H7 (cell line): ENCODE measurements at regions not wholly inside any gene's neighbourhood (a gene's known extent, or its start where the extent isn't known, plus 50 kb on each side); places are given as distances from the start of the nearest gene placed in this dataset.

ENCODE experiments used
- DNase-seq: peaks from one replicate; pipeline ENCODE4 v3.0.0; 2012
- H3K27me3 ChIP-seq: 2 replicates; pipeline ENCODE4 v1.6.0; 2011; ENCODE audit warnings: mild to moderate bottlenecking, low read length; ENCODE audit not compliant: control insufficient read depth, insufficient read depth
- H3K36me3 ChIP-seq: replicated peaks from 2 replicates; pipeline ENCODE4 v1.5.1; 2011; ENCODE audit warnings: low read length; ENCODE audit not compliant: control insufficient read depth, insufficient read depth
- H3K4me3 ChIP-seq: 2 replicates; pipeline ENCODE4 v1.5.1; 2011; ENCODE audit warnings: low read depth, mild to moderate bottlenecking, control low read depth, low read length, moderate library complexity; ENCODE audit not compliant: insufficient read depth

DNA sequence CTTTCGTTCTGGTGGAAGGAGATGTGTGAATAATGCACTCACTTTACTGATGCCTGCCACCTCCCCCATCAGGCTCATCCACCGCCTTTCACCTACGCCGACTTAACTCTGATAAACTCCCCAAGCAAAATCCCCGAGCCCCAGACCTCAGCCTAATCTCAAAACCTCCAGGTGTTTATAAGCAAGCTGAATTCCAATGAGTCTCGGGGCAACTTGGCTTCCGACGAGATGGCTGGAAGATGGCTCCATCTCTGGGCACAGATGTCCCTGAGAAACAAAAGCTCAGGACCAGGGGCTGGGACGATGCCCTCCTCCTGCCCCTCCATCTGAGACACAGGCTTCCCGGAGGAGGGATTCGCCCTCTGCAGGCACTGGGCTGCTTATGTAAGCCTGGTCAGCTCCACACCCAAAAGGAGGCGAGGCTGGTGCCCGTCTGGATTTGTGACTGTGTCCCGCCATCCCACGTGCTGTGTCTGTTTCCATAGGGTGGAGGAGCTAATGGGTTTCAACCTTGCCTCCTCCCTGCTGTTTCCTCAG lies 386.4 kb upstream of the TNRC6C start:
- H3K36me3 ChIP-seq = no peaks in the 10 kb centered on the region
- peaks cover 8% of the 10 kb centered on the region for H3K27me3 ChIP-seq
- DNase-seq = peak; percentile 74
- H3K4me3 ChIP-seq = no peak overlapping the region

DNA sequence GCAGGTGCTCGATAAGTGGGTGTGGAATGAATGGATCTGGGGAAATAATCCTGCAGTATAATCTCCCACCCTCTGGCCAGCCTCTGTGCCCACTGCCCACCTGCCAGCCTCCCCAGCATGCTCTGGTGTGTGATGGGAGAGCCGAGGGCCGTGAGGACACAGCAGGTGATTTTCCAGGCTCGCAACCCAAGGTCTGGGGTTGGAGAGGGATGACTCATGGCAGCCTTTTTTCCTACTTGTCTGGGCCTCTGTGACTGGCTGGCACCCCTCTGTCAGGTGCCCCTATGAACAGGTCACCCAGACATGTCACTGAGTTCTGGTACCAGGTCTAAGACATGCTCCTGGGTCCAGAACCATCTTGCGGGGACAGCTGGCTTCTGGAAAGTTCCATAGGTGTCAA lies 385.7 kb upstream of the TNRC6C start:
- Histone ChIP-seq H3K36me3 (no peaks in the 10 kb centered on the region), H3K27me3 (peaks cover 8% of the 10 kb centered on the region), H3K4me3 (no peak overlapping the region)
- peak; percentile 50 for DNase-seq

DNA sequence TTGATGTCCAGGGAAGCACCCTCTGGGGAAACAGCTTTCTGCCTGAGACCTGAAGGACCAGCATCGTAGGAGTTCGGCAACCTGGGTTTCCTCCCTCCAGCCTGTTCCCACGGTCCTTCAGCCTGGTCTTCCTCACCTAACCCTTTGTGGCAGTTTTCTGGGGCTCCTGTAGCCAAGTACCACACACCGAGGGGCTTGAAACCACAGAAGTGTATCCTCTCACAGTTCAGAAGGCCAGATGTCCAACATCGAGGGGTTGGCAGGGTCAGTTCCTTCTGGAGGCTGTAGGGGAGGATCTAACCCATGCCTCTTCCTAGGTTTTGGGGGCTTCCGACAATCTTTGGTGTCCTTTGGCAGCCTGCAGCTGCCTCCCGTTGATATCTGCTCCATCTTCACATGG lies 381.0 kb upstream of the TNRC6C start:
- no peaks in the 10 kb centered on the region for H3K27me3 ChIP-seq
- no peak overlapping the region for H3K4me3 ChIP-seq
- DNase-seq = no peak
- H3K36me3 ChIP-seq = no peaks in the 10 kb centered on the region

DNA sequence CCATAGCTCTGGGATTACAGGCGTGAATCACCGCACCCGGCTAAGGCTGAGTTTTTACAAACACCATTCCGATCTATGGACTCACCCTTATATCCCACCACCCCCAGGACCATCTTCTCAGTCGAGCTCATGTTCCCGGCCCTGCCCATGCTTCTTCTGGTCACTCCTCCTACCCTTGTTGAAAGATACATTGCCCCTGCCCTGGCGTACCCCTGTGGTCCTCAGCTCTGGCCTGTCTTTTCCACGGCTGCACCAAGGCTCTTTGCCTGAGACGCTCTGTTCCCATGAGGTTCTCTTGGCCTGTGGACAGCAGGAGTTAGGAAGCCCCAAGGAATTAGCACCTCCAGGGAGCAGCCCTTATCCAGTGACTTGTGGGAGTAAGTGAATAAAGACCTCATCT lies 379.4 kb upstream of the TNRC6C start:
- DNase-seq = no peak
- Histone ChIP-seq H3K4me3 (no peak overlapping the region), H3K36me3 (no peaks in the 10 kb centered on the region), H3K27me3 (no peaks in the 10 kb centered on the region)

DNA sequence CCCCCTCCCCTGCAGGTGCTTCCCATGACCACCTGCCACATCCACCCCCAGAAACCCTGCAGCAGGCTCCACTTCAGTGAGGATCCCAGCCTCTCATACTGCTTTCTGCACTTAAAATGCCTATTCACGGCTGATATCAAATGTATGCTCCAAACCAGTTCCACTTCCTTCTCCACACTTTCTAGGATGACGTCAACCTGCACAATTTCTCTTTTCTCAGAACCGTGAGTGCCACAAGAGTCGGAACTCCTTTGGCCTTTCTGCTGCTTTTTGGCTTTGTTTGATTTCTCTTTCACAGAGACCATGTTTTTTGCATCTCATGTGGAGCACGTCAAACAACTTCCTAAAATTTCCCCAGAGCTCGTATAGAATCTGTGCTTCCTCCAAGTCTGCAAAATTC lies 378.8 kb upstream of the TNRC6C start:
- no peak overlapping the region for H3K4me3 ChIP-seq
- H3K36me3 ChIP-seq = no peaks in the 10 kb centered on the region
- no peak for DNase-seq
- no peaks in the 10 kb centered on the region for H3K27me3 ChIP-seq

DNA sequence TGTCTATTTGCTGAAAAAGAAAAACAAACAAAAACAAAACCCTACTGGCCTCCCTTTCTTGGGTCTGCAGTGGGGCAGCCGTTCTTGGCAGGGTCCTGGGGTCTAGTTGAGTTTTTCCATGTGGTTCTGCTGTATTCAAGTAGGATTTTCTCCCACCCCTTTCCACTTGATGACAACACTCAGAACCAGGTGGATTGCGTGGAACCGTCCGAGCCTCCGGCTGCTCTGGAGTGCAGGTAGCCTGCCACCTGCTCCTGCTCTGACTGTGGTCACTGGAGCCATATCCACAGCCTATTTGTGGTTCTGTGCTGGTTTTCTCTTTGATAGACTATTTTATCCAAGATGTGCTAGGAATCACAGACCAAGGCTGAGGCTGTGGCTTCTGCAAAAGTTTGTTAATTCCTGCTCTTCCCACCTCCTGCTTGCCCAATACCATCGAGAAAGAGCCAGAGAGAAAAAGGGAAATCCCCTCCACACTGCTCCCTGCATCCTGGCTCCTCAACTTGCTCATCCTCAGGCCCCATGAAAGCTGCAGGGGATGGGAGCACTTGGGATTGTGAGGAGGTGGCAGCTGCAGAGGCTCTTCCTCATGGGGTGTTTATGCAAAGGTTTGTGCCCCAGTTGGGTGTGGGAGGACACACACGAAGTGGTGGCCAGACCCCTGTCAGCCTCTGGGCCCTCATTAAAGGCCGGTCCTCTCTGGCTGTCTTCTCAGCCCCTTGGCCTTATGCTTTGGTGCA lies 377.8 kb upstream of the TNRC6C start:
- H3K36me3 ChIP-seq = no peaks in the 10 kb centered on the region
- H3K4me3 ChIP-seq = no peak overlapping the region
- no peaks in the 10 kb centered on the region for H3K27me3 ChIP-seq
- no peak for DNase-seq

DNA sequence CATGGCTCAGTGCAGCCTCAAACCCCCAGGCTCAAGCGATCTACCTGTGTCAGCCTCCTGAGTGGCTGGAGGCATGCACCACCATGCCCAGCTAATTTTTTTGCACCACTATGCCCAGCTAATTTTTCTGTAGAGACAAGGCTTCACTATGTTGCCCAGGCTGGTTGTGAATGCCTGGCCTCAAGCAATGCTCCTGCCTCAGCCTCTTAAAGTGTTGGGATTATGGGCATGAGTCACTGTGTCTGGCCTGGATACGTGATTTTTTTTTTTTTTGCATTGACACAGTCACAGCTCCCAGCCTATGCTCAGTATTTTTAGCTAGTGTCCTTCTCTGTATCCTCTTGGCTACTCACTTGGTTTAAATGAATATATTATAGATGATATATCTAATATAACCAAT lies 377.0 kb upstream of the TNRC6C start:
- H3K36me3 ChIP-seq = no peaks in the 10 kb centered on the region
- H3K27me3 ChIP-seq = no peaks in the 10 kb centered on the region
- no peak for DNase-seq

DNA sequence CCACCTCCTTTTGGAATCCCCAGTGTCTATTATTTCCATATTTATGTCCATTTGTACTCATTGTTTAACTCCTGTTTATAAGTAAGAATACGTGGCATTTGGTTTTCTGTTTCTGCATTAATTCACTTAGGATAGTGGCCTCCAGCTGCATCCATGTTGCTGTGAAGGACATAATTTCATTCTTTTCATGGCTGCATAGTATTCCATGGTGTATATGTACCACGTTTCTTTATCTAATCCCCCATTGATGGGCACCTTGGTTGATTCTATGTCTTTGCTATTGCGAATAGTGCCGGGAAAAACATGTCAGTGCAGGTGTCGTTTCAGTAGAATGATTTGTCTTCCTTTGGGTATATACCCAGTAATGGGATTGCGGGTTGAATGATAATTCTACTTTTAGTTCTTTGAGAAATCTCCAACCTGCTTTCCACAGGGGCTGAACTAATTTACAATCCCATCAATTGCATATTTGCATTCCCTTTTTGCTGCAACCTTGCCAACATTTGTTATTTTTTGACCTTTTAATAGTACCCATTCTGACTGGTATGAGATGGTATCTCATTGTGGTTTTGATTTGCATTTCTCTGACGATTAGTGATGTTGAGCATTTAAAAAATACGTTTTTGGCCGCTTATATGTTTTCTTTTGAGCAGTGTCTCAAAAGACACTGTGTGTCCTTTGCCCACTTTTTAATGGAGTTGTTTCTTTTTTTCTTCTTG lies 373.2 kb upstream of the TNRC6C start:
- no peaks in the 10 kb centered on the region for H3K27me3 ChIP-seq
- H3K36me3 ChIP-seq = no peaks in the 10 kb centered on the region
- DNase-seq = no peak
- H3K4me3 ChIP-seq = no peak overlapping the region

More for the DNA sequence above, 377.0 kb upstream of the TNRC6C start:
- no peak overlapping the region for H3K4me3 ChIP-seq

DNA sequence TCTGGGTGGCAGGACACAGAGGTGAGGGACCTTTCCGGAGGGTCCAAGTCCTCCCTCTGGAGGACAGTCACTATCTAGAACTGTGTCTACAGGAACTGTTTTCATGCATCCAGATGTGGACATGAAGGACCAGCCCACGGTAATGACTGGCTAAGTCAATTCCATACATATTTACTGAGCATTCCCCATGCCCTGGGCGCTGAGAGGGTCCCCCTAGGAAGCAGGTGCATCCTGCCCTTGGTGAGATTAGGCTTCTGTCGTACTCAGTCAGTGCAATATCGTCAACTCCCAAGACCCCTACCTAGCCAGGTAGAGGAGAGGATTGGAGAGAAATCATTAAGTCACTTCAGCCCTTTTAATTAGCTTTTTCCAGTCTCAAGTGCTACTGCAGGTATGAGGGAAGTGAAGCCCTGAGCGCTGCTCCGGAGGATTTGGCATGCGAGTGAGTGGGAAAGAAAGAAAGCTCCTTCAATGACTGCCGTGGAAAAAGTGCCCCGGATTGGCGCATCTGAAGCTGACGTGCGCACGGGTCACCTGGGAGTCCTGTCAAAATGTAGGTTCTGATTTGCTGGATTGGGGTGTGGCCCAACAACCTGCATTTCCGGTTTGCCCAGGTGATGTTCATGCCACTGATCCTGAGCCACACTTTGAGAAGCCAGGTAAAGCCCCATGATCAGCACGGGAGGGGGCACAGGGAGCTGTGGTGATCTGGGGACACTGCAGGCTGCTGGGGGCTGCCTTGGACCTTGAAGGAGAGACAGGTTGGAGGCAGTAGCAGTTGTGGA lies 367.4 kb upstream of the TNRC6C start:
- peak; percentile 23 for DNase-seq
- Histone ChIP-seq H3K27me3 (no peaks in the 10 kb centered on the region), H3K4me3 (no peak overlapping the region), H3K36me3 (no peaks in the 10 kb centered on the region)

DNA sequence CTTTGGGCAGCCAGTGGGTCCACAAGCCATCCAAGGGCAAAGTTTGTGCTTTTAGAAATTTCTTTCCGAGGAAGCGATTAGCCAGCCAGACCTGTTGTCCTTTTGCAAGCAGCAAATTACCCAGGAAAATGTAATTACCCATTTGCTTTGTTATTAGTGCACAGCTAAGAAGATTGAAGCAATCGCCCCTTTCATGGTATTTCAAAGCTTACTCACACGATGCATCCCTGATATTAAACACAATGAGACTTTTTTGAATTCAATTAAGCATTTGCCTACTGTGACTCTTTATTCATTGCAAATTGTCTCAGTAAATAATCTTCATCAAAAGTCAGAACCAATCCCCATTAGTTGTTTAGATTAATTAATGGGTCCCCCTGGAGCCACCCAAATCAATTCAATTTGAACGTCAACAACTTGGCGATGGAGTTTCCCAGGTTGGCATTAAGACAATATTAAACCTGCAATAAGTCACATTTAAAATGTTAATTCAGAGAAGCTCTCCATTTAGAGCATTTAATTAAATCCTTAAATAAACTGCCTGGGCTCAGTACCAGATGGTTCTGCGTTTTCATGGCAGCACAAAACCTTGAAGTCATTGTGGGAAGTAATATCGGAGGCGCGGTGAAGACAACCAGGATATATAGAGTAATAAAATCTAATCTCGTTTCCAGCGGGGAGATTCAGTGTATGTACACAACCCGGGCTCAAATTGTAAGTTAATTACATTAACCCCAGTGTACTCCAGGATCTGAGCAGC lies 366.2 kb upstream of the TNRC6C start:
- Histone ChIP-seq H3K4me3 (no peak overlapping the region), H3K27me3 (no peaks in the 10 kb centered on the region), H3K36me3 (no peaks in the 10 kb centered on the region)
- no peak for DNase-seq

DNA sequence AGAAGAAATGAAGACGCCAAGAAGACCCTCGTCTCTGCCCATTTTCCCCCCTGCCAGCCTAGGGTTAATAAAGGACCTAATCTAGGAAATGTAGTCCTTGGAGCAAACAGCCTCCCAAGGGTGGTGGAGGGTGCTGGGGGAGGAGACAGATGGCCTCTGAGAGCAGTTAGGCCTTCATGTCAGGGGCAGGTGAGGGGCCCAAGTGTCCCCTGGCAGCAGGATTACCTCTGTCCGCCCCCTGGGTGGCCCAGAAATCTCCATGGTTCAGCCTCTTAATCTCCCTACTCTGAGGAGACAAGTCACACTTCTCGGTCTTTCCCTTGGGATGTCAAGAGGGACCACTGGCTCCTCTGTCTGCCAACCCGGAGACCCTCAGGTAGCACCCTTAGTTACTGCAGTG lies 365.4 kb upstream of the TNRC6C start:
- H3K4me3 ChIP-seq = no peak overlapping the region
- peak; percentile 11 for DNase-seq
- no peaks in the 10 kb centered on the region for H3K27me3 ChIP-seq
- H3K36me3 ChIP-seq = no peaks in the 10 kb centered on the region

DNA sequence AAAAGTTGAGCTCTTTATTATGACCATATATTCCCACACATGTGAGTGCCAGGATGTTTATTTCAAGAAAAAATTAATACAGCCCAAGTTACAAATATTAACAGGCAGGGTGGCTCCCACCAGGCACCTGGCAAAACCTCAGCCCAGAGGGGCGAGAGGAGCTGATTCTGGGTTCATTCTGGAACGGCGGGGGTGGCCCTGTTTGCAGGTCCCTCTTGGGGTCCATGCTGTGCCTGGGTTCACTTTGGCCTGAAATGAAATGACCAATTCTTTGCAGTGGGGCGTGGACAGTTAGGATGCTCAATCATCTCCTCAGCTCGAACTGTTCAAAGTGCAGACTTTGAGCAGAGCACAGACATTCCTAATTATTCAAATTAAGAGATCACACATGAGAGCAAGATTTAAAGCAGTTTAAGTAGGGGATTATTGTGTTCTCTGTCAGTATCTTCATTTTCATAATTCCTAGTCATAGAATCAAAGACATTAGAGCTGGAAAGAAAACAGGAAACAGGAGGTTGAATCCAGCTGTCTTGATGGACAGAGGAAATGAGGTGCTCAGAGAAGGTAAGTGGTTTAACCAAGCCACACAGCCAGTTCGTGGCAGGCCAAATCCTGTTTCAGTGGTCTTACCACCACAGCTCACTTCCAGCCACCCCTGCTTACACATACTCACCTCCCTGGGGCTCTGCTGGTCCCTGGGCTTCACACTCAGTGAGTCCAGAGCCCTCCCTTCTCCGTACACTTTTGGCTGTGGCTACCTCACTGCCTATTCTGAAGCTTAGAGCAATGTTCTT lies 363.9 kb upstream of the TNRC6C start:
- H3K36me3 ChIP-seq = no peaks in the 10 kb centered on the region
- H3K4me3 ChIP-seq = no peak overlapping the region
- H3K27me3 ChIP-seq = no peaks in the 10 kb centered on the region
- no peak for DNase-seq

DNA sequence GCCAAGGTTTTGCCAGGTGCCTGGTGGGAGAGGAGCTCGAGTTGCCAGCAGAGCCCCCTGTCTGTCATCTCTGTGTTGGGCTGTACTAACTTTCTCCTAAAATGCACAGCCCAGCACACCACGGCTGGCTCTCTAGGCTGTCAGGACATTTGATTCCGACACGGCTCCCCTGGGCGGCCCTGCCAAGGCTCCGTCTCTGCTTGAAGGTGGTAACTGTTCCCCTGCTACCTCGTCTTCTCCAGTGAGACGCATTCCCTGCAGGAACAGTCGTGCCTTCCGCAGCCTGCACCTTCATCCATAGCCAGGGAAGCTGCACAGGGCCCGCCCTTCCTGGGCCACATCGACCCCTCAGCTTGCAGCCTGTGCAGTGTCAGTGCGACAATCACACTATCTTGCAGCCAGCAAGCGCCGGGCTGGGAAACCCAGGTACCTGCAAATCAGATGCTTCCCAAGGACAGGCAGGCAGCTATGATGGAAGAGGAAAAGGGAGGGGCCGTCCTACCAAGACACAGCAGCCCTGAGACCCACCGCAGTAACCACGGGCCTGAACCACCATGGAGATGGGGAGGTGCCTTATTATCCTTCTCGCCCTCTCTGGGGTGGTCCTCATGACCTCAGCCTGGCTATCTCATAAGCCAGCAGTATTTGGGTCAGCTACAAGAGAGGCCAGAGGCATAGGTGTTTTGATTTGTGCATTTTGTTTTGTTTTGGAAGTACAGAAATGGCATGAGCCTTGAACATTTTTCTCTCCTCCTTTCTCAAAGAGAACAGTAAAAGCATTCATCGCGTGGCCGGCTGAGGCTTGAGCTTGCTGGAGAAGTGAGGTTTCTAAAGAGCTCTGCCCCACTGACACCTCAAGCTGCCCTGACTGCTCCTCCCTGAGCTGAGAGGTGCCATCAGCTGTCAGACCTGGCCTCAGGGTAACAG lies 361.7 kb upstream of the TNRC6C start:
- no peak for DNase-seq
- H3K27me3 ChIP-seq = no peaks in the 10 kb centered on the region
- H3K4me3 ChIP-seq = no peak overlapping the region
- no peaks in the 10 kb centered on the region for H3K36me3 ChIP-seq
